HG02759 (cell line): ENCODE measurements at regions not wholly inside any gene's neighbourhood (a gene's known extent, or its start where the extent isn't known, plus 50 kb on each side); places are given as distances from the start of the nearest gene placed in this dataset.
"Not testable (repeated sequence)": the region's sequence is repeated elsewhere in the genome, so short reads cannot be mapped to it uniquely, and the experiment has no call there.

ENCODE experiments used
- ATAC-seq: cut with Tn5 transposase; IDR thresholded peaks from one replicate; pipeline ENCODE4 v1.9.1; 2021; ENCODE audit warnings: mild to moderate bottlenecking, moderate library complexity; ENCODE audit not compliant: unreplicated experiment

- ATAC-seq: no peak
Measured at GRCh38 chr2:18993756-18994338, 364.6 kb downstream of the OSR1 start.

GRCh38 chr2:18991177-18992168 lies 366.9 kb downstream of the OSR1 start:
- ATAC-seq: no peak

GRCh38 chr2:18988631-18989232 lies 369.7 kb downstream of the OSR1 start:
- ATAC-seq: no peak

GRCh38 chr2:18987592-18988073 lies 370.8 kb downstream of the OSR1 start:
- no peak for ATAC-seq

GRCh38 chr2:18987016-18987415 lies 371.4 kb downstream of the OSR1 start:
- ATAC-seq: no peak

GRCh38 chr2:18986046-18986445 lies 372.4 kb downstream of the OSR1 start:
- ATAC-seq: no peak

- ATAC-seq: no peak
Measured at GRCh38 chr2:18980786-18981430, 377.5 kb downstream of the OSR1 start.

- ATAC-seq: no peak
Measured at GRCh38 chr2:18980104-18980785, 378.2 kb downstream of the OSR1 start.

GRCh38 chr2:18977409-18977808 lies 381.0 kb downstream of the OSR1 start:
- no peak for ATAC-seq

GRCh38 chr2:18976168-18976961 lies 382.1 kb downstream of the OSR1 start:
- ATAC-seq: peak; percentile 91

GRCh38 chr2:18975506-18976167 lies 382.8 kb downstream of the OSR1 start:
- ATAC-seq: no peak

- ATAC-seq: no peak
Measured at GRCh38 chr2:18971628-18972027, 382.3 kb upstream of the NT5C1B start.

GRCh38 chr2:18971069-18971378 lies 381.7 kb upstream of the NT5C1B start:
- no peak for ATAC-seq

- ATAC-seq: no peak
Measured at GRCh38 chr2:18966131-18966530, 376.8 kb upstream of the NT5C1B start.

- ATAC-seq: not testable (repeated sequence)
Measured at GRCh38 chr2:18963739-18964256, 374.4 kb upstream of the NT5C1B start.

GRCh38 chr2:18961991-18962421 lies 372.6 kb upstream of the NT5C1B start:
- no peak for ATAC-seq

GRCh38 chr2:18959952-18960717 lies 370.8 kb upstream of the NT5C1B start:
- ATAC-seq: no peak

GRCh38 chr2:18959200-18959599 lies 369.8 kb upstream of the NT5C1B start:
- no peak for ATAC-seq
